ENCODE measurements at regions not wholly inside any gene's neighbourhood (a gene's known extent, or its start where the extent isn't known, plus 50 kb on each side); places are given as distances from the start of the nearest gene placed in this dataset.

DNA sequence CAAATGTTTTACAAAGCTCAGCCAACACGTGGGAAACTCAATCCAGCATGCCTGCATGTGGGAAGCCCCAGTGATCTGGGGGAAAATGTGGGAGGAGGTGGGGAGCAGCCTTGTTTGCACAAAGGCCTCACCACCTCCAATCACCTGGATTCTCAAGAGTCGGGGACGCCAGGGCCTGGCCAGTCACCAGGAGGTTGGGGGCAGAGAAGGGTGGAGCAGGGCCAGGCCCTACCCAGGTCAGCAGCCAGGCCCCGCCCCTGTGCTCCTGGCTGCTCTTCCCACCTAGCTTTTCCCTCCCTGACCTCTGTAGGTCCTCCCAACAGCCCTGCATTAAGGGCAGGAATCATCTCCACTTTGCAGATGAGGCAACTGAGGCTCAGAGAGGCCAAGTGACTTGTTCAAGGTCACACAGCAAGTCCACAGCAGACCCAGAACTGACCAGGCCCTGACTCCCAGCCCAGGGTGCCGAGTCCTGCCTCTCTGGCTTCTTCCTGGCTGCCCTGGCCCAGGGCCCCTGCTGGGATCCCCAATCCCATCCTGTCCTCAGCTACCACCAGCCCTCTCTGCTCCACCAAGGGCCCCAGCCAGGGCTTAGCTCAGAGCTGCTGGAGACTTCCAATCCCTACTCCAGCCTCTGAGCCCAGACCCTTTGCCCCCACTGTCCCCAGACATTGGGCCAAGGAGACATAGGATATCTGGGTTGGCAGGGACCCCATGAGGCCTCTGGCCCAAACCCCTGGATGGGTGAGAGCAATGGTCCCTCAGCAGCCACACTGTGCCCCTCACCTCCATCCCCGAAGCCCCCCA lies 508.6 kb downstream of the PTPRU start:
- no peaks in the 10 kb centered on the region for H3K36me3 Mint-ChIP-seq
- H3K9me3 Mint-ChIP-seq, result no peaks in the 10 kb centered on the region
- H3K4me3 Mint-ChIP-seq, result no peak overlapping the region
- H3K27ac Mint-ChIP-seq, result no peak overlapping the region
- no peak for DNase-seq (ENCODE audit: low spot score in 2 of 2)
- ATAC-seq, result no peak
- H3K4me1 Mint-ChIP-seq, result no peaks in the 10 kb centered on the region

- H3K9me3 Mint-ChIP-seq, result no peaks in the 10 kb centered on the region
- DNase-seq (ENCODE audit: low spot score in 2 of 2) (no peak), ATAC-seq (no peak)
- H3K36me3 Mint-ChIP-seq, result no peaks in the 10 kb centered on the region
- no peak overlapping the region for H3K4me3 Mint-ChIP-seq
- H3K4me1 Mint-ChIP-seq, result no peaks in the 10 kb centered on the region
- H3K27ac Mint-ChIP-seq, result no peak overlapping the region
Measured at GRCh38 chr1:29743931-29744330, 507.6 kb downstream of the PTPRU start.

GRCh38 chr1:29743264-29743663 lies 506.9 kb downstream of the PTPRU start:
- no peaks in the 10 kb centered on the region for H3K36me3 Mint-ChIP-seq
- ATAC-seq, result no peak
- no peak overlapping the region for H3K27ac Mint-ChIP-seq
- H3K9me3 Mint-ChIP-seq, result no peaks in the 10 kb centered on the region
- DNase-seq (ENCODE audit: low spot score in 2 of 2), result no peak
- H3K4me1 Mint-ChIP-seq, result no peaks in the 10 kb centered on the region
- H3K4me3 Mint-ChIP-seq, result no peak overlapping the region

DNA sequence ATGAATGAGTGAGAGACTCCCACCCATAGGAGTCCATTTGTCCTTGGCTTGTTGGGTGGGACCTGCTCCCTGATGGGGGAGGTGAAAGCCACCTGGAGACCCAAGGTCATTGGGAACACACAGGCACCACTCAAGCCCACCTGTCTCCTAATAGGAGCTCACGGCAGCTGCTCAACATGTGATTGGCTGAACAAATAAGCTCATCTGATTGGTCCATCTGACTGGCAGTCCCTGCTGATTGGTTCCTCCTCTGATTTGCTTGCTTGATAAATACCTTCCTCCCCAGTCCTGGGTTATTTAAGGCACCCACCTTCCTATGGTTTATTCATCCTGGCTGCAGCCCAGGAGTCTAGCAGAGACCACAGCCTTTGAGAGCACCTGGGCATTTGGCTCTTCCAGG lies 502.9 kb downstream of the PTPRU start:
- Mint-ChIP-seq H3K4me1 (no peaks in the 10 kb centered on the region), H3K27ac (no peak overlapping the region), H3K36me3 (no peaks in the 10 kb centered on the region), H3K4me3 (no peak overlapping the region), H3K9me3 (no peaks in the 10 kb centered on the region)
- no peak for DNase-seq (ENCODE audit: low spot score in 2 of 2)
- ATAC-seq, result no peak

DNA sequence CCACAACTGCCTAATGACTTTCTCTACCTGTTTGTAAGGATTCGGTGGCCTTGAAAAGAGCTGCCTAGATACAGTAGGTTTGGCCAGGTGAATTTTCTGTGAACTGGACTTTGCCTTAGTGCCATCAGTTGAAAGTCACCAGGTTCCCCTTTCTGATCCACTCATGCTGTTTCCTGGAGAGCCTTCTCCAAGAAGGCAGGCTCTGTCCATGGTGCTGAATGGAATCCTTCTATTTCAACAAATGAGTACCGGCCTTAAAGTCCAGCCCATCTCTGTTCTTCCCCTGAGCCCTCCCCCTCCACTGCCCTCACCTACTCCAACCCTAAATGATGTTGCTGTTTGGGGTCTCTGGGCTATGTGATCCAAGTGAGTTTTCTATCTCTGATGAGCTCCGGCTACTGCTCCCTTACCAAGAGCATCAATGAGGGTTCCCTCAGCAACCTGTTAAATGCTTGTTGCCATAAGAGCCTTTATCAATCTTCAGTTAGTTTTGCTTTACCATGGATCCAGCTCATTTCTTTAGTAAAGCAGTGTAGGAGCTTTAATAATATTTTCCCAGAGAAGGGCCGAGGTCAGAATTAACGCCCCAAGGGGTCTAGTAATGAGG lies 500.4 kb downstream of the PTPRU start:
- ATAC-seq (no peak), DNase-seq (ENCODE audit: low spot score in 2 of 2) (no peak)
- Mint-ChIP-seq H3K4me3 (no peak overlapping the region), H3K9me3 (no peaks in the 10 kb centered on the region), H3K36me3 (no peaks in the 10 kb centered on the region), H3K27ac (no peak overlapping the region), H3K4me1 (no peaks in the 10 kb centered on the region)

- no peaks in the 10 kb centered on the region for H3K9me3 Mint-ChIP-seq
- H3K4me3 Mint-ChIP-seq, result no peak overlapping the region
- H3K27ac Mint-ChIP-seq, result no peak overlapping the region
- no peaks in the 10 kb centered on the region for H3K36me3 Mint-ChIP-seq
- DNase-seq (ENCODE audit: low spot score in 2 of 2) (no peak), ATAC-seq (no peak)
- H3K4me1 Mint-ChIP-seq, result no peaks in the 10 kb centered on the region
Measured at GRCh38 chr1:29732453-29732852, 496.1 kb downstream of the PTPRU start.

GRCh38 chr1:29730623-29731022 lies 494.3 kb downstream of the PTPRU start:
- ATAC-seq, result no peak
- H3K27ac Mint-ChIP-seq, result no peak overlapping the region
- no peak for DNase-seq (ENCODE audit: low spot score in 2 of 2)

DNA sequence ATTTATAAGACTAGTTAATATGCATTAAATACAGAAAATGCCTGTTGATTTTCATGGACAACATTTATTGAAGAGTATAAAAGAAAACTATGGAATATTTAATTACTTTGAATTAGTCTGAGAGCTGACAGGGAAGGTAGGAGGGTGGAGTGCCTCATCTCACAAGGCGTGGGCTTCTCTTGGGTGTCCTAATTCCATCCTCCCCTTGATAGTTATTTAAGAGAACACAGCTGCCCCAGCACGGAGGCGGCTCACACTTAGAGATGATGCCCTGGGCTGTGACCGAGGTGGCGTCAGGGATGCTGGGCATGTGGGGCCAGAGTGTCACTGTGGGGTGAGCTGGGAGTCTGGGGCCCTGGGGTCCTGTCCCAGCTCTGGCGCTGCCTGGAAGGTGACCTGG lies 493.0 kb downstream of the PTPRU start:
- peaks cover 2% of the 10 kb centered on the region for H3K36me3 Mint-ChIP-seq
- DNase-seq (ENCODE audit: low spot score in 2 of 2) (no peak), ATAC-seq (no peak)
- no peaks in the 10 kb centered on the region for H3K4me1 Mint-ChIP-seq
- no peak overlapping the region for H3K4me3 Mint-ChIP-seq
- no peak overlapping the region for H3K27ac Mint-ChIP-seq
- no peaks in the 10 kb centered on the region for H3K9me3 Mint-ChIP-seq

More at GRCh38 chr1:29730623-29731022, 494.3 kb downstream of the PTPRU start:
- no peaks in the 10 kb centered on the region for H3K9me3 Mint-ChIP-seq
- H3K4me1 Mint-ChIP-seq, result no peaks in the 10 kb centered on the region
- H3K4me3 Mint-ChIP-seq, result no peak overlapping the region
- no peaks in the 10 kb centered on the region for H3K36me3 Mint-ChIP-seq

DNA sequence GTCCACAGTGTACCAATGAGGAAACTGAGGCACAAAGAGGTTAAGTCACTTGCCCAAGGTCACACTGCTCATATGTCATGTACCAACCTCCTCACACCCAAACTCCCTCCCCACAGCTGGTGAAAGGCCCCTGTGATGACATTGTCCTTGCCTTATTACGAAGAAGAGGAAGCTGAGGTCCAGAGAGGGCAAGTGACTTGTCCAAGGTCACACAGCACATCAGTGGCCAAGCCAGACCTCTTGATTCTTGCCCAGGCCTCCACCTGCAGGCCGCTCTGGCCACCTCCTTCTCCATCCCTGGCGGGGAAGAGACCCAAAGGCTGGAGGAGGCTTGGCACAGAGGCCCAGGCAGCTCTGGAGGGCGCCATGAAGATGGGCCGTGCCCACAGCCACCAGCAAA lies 492.4 kb downstream of the PTPRU start:
- H3K9me3 Mint-ChIP-seq, result peaks cover 3% of the 10 kb centered on the region
- no peaks in the 10 kb centered on the region for H3K4me1 Mint-ChIP-seq
- H3K27ac Mint-ChIP-seq, result no peak overlapping the region
- no peak for DNase-seq (ENCODE audit: low spot score in 2 of 2)
- no peak for ATAC-seq
- H3K36me3 Mint-ChIP-seq, result peaks cover 8% of the 10 kb centered on the region
- H3K4me3 Mint-ChIP-seq, result no peak overlapping the region

DNA sequence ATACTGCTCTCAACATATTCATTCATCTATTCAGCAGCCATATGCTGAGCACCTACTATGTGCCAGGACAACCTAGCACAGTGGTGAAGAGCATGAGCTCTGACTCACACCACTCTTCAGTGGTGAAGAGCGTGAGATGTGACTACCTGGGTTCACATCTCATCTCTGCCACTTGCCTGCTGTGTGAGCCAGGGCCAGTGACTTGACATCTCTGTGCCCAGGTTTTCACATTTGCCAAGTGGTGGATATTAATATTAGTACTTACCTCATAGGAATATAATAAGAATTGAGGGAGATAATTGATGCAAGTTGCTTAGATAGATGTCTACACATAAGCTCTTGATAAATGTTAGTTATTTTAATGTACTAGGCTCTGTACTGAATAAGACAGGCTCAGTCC lies 488.9 kb downstream of the PTPRU start:
- Mint-ChIP-seq H3K4me3 (no peak overlapping the region), H3K9me3 (peaks cover 9% of the 10 kb centered on the region), H3K4me1 (no peaks in the 10 kb centered on the region), H3K36me3 (peaks cover 17% of the 10 kb centered on the region), H3K27ac (no peak overlapping the region)
- ATAC-seq (no peak), DNase-seq (ENCODE audit: low spot score in 2 of 2) (no peak)

DNA sequence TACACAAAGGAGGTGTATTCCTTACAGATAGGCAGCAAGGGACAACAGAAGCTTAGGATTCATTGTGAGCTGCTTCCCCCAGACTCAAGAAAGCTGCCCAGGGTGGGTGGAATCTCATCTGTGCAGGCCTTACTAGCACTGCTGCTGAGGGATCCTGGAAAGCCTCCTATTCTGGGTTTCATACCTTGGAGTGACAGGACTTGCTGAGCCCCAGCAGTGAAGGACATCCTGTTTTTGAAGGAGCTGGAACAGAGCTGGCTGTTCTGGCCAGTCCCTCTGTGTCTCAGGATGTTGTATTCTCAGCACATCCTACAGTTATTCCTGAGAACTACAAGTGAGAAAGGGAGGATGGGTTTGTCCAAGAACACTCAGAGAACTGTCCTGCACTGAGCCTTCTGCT lies 486.3 kb downstream of the PTPRU start:
- peaks cover 17% of the 10 kb centered on the region for H3K9me3 Mint-ChIP-seq
- peak overlapping the region; percentile 50 for H3K27ac Mint-ChIP-seq
- ATAC-seq, result no peak
- peaks cover 15% of the 10 kb centered on the region for H3K4me1 Mint-ChIP-seq
- DNase-seq (ENCODE audit: low spot score in 2 of 2), result no peak
- H3K4me3 Mint-ChIP-seq, result no peak overlapping the region
- H3K36me3 Mint-ChIP-seq, result peaks cover 17% of the 10 kb centered on the region

- DNase-seq (ENCODE audit: low spot score in 2 of 2) (no peak), ATAC-seq (peak; percentile 78)
- H3K27ac Mint-ChIP-seq, result no peak overlapping the region
- peaks cover 17% of the 10 kb centered on the region for H3K9me3 Mint-ChIP-seq
- H3K36me3 Mint-ChIP-seq, result peaks cover 15% of the 10 kb centered on the region
- H3K4me1 Mint-ChIP-seq, result peaks cover 15% of the 10 kb centered on the region
- no peak overlapping the region for H3K4me3 Mint-ChIP-seq
Measured at GRCh38 chr1:29719253-29719652, 482.9 kb downstream of the PTPRU start.

DNA sequence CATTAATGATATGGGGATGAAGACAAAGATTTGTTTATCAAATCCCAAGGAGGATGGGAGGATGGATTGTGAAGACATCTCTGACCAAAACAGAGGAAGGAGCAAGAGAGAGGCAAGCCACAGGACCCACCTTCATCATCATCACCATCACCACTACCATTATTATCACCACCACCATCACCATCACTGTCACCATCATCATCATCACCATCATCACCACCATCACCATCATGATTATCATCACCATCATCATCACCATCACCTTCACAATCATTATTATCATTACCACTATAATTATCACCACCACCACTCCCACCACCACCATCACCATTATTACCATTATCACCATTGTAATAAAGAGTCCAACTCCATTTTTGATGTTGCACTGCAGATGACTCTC lies 482.5 kb downstream of the PTPRU start:
- H3K27ac Mint-ChIP-seq, result no peak overlapping the region
- H3K36me3 Mint-ChIP-seq, result peaks cover 10% of the 10 kb centered on the region
- DNase-seq (ENCODE audit: low spot score in 2 of 2) (no peak), ATAC-seq (no peak)
- no peak overlapping the region for H3K4me3 Mint-ChIP-seq
- H3K9me3 Mint-ChIP-seq, result peaks cover 14% of the 10 kb centered on the region
- H3K4me1 Mint-ChIP-seq, result peaks cover 15% of the 10 kb centered on the region

GRCh38 chr1:29716306-29716705 lies 480.0 kb downstream of the PTPRU start:
- Mint-ChIP-seq H3K27ac (no peak overlapping the region), H3K4me1 (peaks cover 29% of the 10 kb centered on the region), H3K4me3 (no peak overlapping the region), H3K36me3 (no peaks in the 10 kb centered on the region), H3K9me3 (peaks cover 8% of the 10 kb centered on the region)
- ATAC-seq, result no peak
- DNase-seq (ENCODE audit: low spot score in 2 of 2), result no peak

DNA sequence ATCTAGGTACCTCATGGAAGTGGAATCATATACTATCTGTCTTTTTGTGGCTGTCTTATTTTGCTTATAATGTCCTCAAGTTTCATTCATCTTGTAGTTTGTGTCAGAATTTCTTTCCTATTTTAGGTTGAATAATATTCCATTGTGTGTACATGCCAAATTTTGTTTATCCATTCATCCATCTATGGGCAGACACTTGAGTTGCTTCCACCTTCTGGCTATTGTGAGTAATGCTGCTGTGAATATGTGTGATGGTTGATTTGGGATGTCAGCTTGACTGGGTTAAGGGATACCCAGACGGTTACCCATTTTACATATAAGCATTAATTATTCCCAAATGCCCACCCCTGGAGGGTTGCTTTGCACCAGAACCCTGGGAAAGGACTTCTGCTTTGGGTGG lies 477.5 kb downstream of the PTPRU start:
- Mint-ChIP-seq H3K36me3 (no peaks in the 10 kb centered on the region), H3K27ac (no peak overlapping the region), H3K4me3 (no peak overlapping the region), H3K4me1 (peaks cover 37% of the 10 kb centered on the region), H3K9me3 (peaks cover 2% of the 10 kb centered on the region)
- DNase-seq (ENCODE audit: low spot score in 2 of 2) (no peak), ATAC-seq (no peak)

- peak overlapping the region; percentile 49 for H3K27ac Mint-ChIP-seq
- H3K4me1 Mint-ChIP-seq, result peaks cover 42% of the 10 kb centered on the region
- H3K36me3 Mint-ChIP-seq, result no peaks in the 10 kb centered on the region
- H3K9me3 Mint-ChIP-seq, result no peaks in the 10 kb centered on the region
- no peak for ATAC-seq
- no peak for DNase-seq (ENCODE audit: low spot score in 2 of 2)
- no peak overlapping the region for H3K4me3 Mint-ChIP-seq
Measured at GRCh38 chr1:29712801-29713200, 476.5 kb downstream of the PTPRU start.
